Activated T-helper 1 cell treated with anti-CD3 and anti-CD28 coated beads, Interleukin-12 subunit alpha, Interleukin-12 subunit beta, Interleukin-2, Interleukin-4 antibody, amounts not matched to agents 30 ng/mL and 10 ng/mL and 1 ng/mL, durations not matched to agents 14 hours and 24 hours and 36 hours (primary cell): ENCODE measurements at regions not wholly inside any gene's neighbourhood (a gene's known extent, or its start where the extent isn't known, plus 50 kb on each side); places are given as distances from the start of the nearest gene placed in this dataset.
"Not testable (repeated sequence)": the region's sequence is repeated elsewhere in the genome, so short reads cannot be mapped to it uniquely, and the experiment has no call there.

Experiments used
- DNase-seq: peaks from one replicate; pipeline ENCODE4 v3.0.0; 2021; ENCODE audit warnings: low spot score
- H3K27ac Mint-ChIP-seq: one replicate; pipeline ENCODE4 v1.8.0; 2021; ENCODE audit warnings: mild to moderate bottlenecking, mixed read lengths
- H3K27me3 Mint-ChIP-seq: one replicate; pipeline ENCODE4 v1.8.0; 2022; ENCODE audit warnings: mild to moderate bottlenecking, moderate library complexity, mixed read lengths; ENCODE audit not compliant: insufficient read depth
- H3K36me3 Mint-ChIP-seq: one replicate; pipeline ENCODE4 v1.8.0; 2021; ENCODE audit warnings: low read depth, mixed read lengths
- H3K4me1 Mint-ChIP-seq: one replicate; pipeline ENCODE4 v1.8.0; 2021; ENCODE audit warnings: low read depth, mixed read lengths
- H3K4me3 Mint-ChIP-seq: one replicate; pipeline ENCODE4 v1.8.0; 2021; ENCODE audit warnings: mild to moderate bottlenecking, moderate library complexity, mixed read lengths
- H3K9me3 Mint-ChIP-seq: one replicate; pipeline ENCODE4 v1.8.0; 2021; ENCODE audit warnings: mixed read lengths
- intact Hi-C: fragments of 100-400 bp; cut with micrococcal nuclease; formaldehyde crosslinking; loops from one replicate; pipeline ENCODE4 v1.15.1; 2024

DNA sequence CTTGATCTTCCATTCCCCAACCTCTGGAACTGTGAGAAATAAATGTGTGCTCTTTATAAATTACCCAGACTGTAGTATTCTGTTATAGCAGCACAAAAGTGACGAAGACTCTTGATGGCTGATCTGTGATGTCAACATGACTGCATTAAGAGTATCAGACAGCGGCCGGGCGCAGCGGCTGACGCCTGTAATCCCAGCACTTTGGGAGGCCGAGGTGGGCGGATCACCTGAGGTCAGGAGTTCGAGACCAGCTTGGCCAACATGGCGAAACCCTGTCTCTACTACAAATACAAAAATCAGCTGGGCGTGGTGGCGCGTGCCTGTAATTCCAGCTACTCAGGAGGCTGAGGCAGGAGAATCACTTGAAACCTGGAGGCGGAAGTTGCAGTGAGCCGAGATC lies 56.3 kb upstream of the ARL4C start:
- H3K9me3 Mint-ChIP-seq, H3K27ac Mint-ChIP-seq, H3K4me3 Mint-ChIP-seq, H3K36me3 Mint-ChIP-seq, intact Hi-C loops, H3K4me1 Mint-ChIP-seq, DNase-seq: not testable (repeated sequence)
- H3K27me3 Mint-ChIP-seq, result peaks cover 19% of the 10 kb centered on the region

DNA sequence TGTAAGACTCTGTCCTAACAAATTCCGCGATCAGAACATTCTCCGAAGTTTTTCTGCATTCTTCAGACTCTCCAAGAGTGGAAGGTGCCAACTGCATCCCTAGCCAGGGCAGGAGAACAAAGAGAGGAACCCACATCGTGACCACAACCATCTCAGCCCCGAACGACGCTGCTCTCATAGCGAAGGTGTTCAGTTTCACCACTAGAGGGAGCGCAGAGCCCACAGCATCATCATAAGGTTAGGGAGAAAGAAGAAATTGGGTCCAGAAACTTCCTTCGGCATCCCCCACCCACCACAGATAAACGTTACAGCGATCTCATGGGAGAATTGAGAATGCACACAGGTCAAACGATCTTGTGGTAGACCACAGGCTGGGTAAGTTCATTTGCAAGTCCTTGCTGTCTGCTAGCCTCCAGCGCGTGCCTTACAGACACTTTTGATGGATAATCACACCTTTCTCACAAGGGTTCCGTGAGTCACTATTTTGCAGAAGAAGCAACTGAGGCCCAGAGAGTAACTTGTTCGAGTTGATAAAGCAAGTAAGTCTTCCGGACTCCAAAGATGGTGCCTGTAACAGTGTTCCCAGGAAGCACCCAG lies 53.7 kb upstream of the ARL4C start:
- Mint-ChIP-seq H3K4me1 (peaks cover 5% of the 10 kb centered on the region), H3K9me3 (peaks cover 5% of the 10 kb centered on the region), H3K36me3 (no peaks in the 10 kb centered on the region), H3K27me3 (peaks cover 20% of the 10 kb centered on the region), H3K4me3 (no peak overlapping the region), H3K27ac (no peak overlapping the region)
- intact Hi-C loops, result loop anchor here (1.0 to 2.0 kb wide), 2 partner anchors 556 to 567 kb away; no protein-coding TSS in a partner anchor
- DNase-seq, result peak; percentile 23

DNA sequence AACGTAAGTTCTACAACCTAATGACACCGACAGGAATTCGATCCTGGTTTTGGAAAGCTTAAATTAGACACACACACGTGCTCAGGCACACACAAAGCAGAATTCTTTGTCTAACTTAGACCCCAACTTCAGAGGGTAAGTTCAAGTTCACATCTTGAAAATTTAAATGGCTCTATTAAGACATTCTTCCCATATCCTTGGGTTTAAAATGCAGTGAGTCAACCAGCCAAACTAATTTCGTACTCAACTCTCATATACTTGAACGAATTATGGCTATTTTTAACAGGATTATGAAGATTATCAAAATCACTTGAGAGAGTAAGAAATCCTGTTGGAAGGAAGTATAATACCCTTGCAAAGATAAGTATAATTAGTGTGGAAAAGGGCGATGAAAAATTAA lies 53.2 kb upstream of the ARL4C start:
- H3K4me1 Mint-ChIP-seq, result peaks cover 7% of the 10 kb centered on the region
- peaks cover 20% of the 10 kb centered on the region for H3K27me3 Mint-ChIP-seq
- H3K9me3 Mint-ChIP-seq, result peaks cover 3% of the 10 kb centered on the region
- no peak overlapping the region for H3K4me3 Mint-ChIP-seq
- DNase-seq, result no peak
- no peak overlapping the region for H3K27ac Mint-ChIP-seq
- H3K36me3 Mint-ChIP-seq, result no peaks in the 10 kb centered on the region
- intact Hi-C loops, result loop anchor here (1.0 to 2.0 kb wide), 2 partner anchors 557 to 567 kb away; no protein-coding TSS in a partner anchor

DNA sequence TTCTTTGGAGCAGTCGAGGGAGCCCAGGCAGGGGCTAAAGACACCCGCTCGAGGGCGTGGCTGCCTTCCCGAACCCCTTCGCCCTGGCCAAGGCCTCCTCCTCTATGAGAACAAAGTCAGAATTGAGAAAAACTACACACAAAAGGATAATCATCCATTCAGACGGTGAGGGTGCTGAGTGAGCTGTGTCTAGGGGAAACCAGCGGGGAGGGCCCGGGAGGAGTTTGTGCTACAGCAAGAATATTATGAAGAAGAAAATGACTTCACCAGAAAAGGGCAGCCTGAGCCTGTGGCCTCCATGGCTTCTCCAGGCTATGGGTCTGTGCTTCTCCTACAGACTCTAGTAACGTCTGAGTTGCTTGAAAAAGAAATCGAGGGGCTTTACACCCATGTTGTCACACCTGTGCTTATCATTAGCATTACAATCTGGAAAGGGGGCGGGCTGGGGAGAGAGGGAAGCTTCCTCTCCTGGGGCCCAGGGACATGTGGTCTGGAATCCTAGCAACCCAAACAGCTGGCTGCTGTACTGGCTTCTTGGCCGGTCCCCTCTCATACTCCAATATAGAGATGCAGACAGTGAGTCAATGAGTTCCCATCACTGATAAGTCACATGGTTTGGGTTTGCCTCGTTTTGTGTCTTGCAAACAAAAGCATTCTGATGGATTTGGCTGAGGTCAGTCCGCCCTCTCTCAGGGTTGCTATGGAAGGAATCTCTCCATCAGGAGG lies 52.0 kb upstream of the ARL4C start:
- H3K27ac Mint-ChIP-seq, result no peak overlapping the region
- H3K27me3 Mint-ChIP-seq, result peaks cover 19% of the 10 kb centered on the region
- intact Hi-C loops, result no loop called here

DNA sequence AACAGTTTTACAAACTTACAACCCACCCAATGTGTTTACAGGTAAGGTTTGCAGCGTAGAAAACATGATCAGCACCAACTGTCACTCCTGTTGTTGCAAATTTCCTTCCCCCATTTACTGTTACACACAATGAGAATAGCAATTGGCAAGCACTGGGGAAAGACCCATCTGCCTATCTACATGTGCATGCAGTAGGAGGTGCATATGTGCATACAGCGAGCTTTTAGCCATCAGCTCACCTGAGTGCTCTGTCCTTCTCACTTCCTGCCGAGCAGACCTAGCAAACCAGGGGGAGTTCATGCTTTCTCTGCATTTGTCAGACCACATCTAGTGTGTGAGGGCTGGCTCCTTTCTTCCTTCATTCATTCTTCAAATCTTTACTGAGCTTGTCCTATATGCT lies 49.9 kb upstream of the ARL4C start:
- H3K27me3 Mint-ChIP-seq, result peaks cover 21% of the 10 kb centered on the region
- no peak overlapping the region for H3K27ac Mint-ChIP-seq
- no peaks in the 10 kb centered on the region for H3K9me3 Mint-ChIP-seq
- peaks cover 10% of the 10 kb centered on the region for H3K4me1 Mint-ChIP-seq
- intact Hi-C loops, result no loop called here
- H3K36me3 Mint-ChIP-seq, result no peaks in the 10 kb centered on the region
- DNase-seq, result no peak
- H3K4me3 Mint-ChIP-seq, result no peak overlapping the region

More for the DNA sequence above, 52.0 kb upstream of the ARL4C start:
- H3K4me1 Mint-ChIP-seq, result peaks cover 10% of the 10 kb centered on the region
- H3K9me3 Mint-ChIP-seq, result no peaks in the 10 kb centered on the region
- DNase-seq, result no peak
- H3K4me3 Mint-ChIP-seq, result no peak overlapping the region
- no peaks in the 10 kb centered on the region for H3K36me3 Mint-ChIP-seq
